LNCAP (cell line): ENCODE measurements at regions not wholly inside any gene's neighbourhood (a gene's known extent, or its start where the extent isn't known, plus 50 kb on each side); places are given as distances from the start of the nearest gene placed in this dataset.

Source experiments
- CTCF ChIP-seq: fragments of 450-650 bp; IDR thresholded peaks from 2 replicates; pipeline ENCODE4 v1.5.1; 2017; ENCODE audit warnings: mild to moderate bottlenecking

- TF ChIP-seq CTCF, result no peak
Measured at GRCh38 chr13:31064636-31065035, 97.1 kb downstream of the HSPH1 start.

- no peak for TF ChIP-seq CTCF
Measured at GRCh38 chr13:31063772-31064171, 97.9 kb downstream of the HSPH1 start.

- no peak for TF ChIP-seq CTCF
Measured at GRCh38 chr13:31060655-31061054, 101.0 kb downstream of the HSPH1 start.

GRCh38 chr13:31060220-31060619 lies 101.5 kb downstream of the HSPH1 start:
- no peak for TF ChIP-seq CTCF

- no peak for TF ChIP-seq CTCF
Measured at GRCh38 chr13:31057403-31058033, 104.2 kb downstream of the HSPH1 start.

GRCh38 chr13:31056644-31057271 lies 104.9 kb downstream of the HSPH1 start:
- no peak for TF ChIP-seq CTCF

- no peak for TF ChIP-seq CTCF
Measured at GRCh38 chr13:31055589-31055988, 106.1 kb downstream of the HSPH1 start.
